Ovary (tissue), 7 donors: ENCODE measurements at regions not wholly inside any gene's neighbourhood (a gene's known extent, or its start where the extent isn't known, plus 50 kb on each side); places are given as distances from the start of the nearest gene placed in this dataset.

ENCODE experiments used
- DNase-seq, 5 donors: peaks; one replicate each; pipeline ENCODE4 v3.0.0-alpha.2; 2019 to 2020
- H3K27ac ChIP-seq, 2 donors: fragments of 200-600 bp; one replicate each; pipeline versions ENCODE4 v1.5.1 to v1.8.0; 2019 to 2022
- H3K27me3 ChIP-seq: fragments of 200-600 bp; one replicate; pipeline ENCODE4 v1.8.0; 2022
- H3K36me3 ChIP-seq: fragments of 200-600 bp; sonication (generic); one replicate; pipeline ENCODE4 v1.5.1; 2019
- H3K4me1 ChIP-seq: one replicate; pipeline ENCODE4 v1.8.1; 2013; ENCODE audit warnings: mild to moderate bottlenecking, moderate library complexity; ENCODE audit not compliant: insufficient read depth
- H3K4me3 ChIP-seq: fragments of 200-600 bp; sonication (generic); one replicate; pipeline ENCODE4 v1.5.1; 2017
- H3K9me3 ChIP-seq, 2 donors: fragments of 200-600 bp in 1 of 2; sonication (generic) in 1 of 2; one replicate each; pipeline versions ENCODE4 v1.5.1 to v1.8.1; 2013 to 2019; ENCODE audit warnings: mild to moderate bottlenecking in 1 of 2, moderate library complexity in 1 of 2
- CTCF ChIP-seq, 3 donors: fragments of 450-650 bp in 2 of 3; fragments of 200-600 bp in 1 of 3; IDR thresholded peaks; one replicate each; pipeline versions ENCODE4 v1.5.1 to v1.8.0; 2016 to 2022; ENCODE audit warnings: antibody characterized with exemption in 3 of 3, mild to moderate bottlenecking in 1 of 3
- EP300 ChIP-seq: sonication (generic); formaldehyde crosslinking; IDR thresholded peaks from one replicate; pipeline ENCODE4 v1.6.1; 2017; ENCODE audit warnings: antibody characterized with exemption
- POLR2A ChIP-seq: fragments of 450-650 bp; IDR thresholded peaks from one replicate; pipeline ENCODE4 v1.6.1; 2017; ENCODE audit warnings: antibody characterized with exemption, mild to moderate bottlenecking, moderate library complexity
- WGBS, 3 donors: extraction: QIAGEN DNeasy Blood & Tissue Kit in 1 of 3; methylation state at CpG; one replicate each; pipeline versions ENCODE4 v1.1.5 to v1.1.7; 2013 to 2017; 5-methylcytosine and 5-hydroxymethylcytosine counted together
- intact Hi-C, 4 donors: fragments of 100-400 bp; cut with DNase I; formaldehyde crosslinking; loops; one replicate each; pipeline versions ENCODE4 v1.11.0 to v1.15.1; 2022 to 2023
- donor health status: DM: no; HTN: no; CAD: no; lungs with moderate emphysema.
- donor health status: DM: no; HTN: no; CAD: no.
- donor health status: Bipolar disorder and iron deficiency.
- donor health status: DM: no; HTN: no; CAD: no.
- donor health status: DM: yes; HTN: yes; CAD: no.

- 44 to 51% (median 49%) methylated on average over 2 of the region's 2 CpGs for WGBS, 3 donors
Observed at GRCh38 chr4:81663368-81663767, 191.7 kb upstream of the RASGEF1B start.

DNA sequence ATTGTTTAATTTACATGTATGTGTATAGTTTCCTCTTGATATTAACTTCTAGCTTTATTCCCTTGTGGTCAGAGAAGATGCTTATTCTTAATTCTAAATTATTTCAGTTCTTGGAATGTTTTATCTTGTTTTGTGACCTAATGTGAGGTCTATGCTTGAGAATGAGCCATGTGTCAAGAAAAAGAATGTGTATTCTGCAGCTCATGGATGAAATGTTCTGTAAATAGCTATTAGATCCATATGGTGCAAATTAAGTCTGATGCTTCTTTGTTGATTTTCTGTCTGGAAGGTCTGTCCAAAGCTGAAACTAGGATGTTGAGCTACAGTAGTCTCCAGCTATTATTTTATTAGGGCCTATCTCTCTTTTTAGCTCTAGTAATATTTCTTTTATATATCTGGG, 187.3 kb upstream of the RASGEF1B start:
- no peak for TF ChIP-seq EP300
- no peak for TF ChIP-seq CTCF (IDR thresholded peaks at IDR 0.05)
- TF ChIP-seq POLR2A = no peak
- Histone ChIP-seq H3K4me1 (peaks cover 3% of the 10 kb centered on the region), H3K9me3 (no peaks in the 10 kb centered on the region), H3K4me3 (no peak overlapping the region), H3K27me3 (no peaks in the 10 kb centered on the region), H3K27ac (no peak overlapping the region), H3K36me3 (no peaks in the 10 kb centered on the region)
- intact Hi-C loops = no loop called here
- no peak for DNase-seq

More at GRCh38 chr4:81663368-81663767, 191.7 kb upstream of the RASGEF1B start:
- Histone ChIP-seq H3K36me3 (no peaks in the 10 kb centered on the region), H3K27me3 (no peaks in the 10 kb centered on the region), H3K9me3 (no peaks in the 10 kb centered on the region), H3K4me3 (no peak overlapping the region), H3K27ac (no peak overlapping the region), H3K4me1 (peaks cover 3% of the 10 kb centered on the region)
- DNase-seq = peak in 1 of 5 donors; percentile 45
- intact Hi-C loops = no loop called here
- TF ChIP-seq CTCF (IDR thresholded peaks at IDR 0.05) (no peak), EP300 (no peak), POLR2A (no peak)

DNA sequence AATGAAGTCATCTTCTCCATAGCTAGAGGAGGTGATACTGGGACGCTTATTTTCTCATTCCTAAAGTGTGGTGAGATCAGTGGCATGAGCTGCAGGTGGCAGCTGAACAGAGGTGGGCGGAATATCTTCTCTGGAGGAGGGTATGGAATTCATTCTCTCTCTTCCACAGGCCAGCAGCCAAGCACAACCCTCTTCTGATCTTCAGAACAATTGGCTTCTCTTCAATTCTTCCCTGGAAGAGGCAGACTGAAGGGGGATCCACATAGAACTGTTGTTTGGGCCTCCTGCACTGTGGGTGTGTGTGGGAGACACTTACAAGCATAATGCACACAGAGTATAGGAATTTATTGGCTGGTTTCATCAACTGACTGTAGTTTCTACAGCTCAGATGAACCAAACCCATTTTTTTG, 180.4 kb upstream of the RASGEF1B start:
- H3K36me3 ChIP-seq = no peaks in the 10 kb centered on the region
- TF ChIP-seq EP300 (no peak), POLR2A (no peak), CTCF (IDR thresholded peaks at IDR 0.05) (no peak)
- 54 to 65% (median 63%) methylated on average over 2 of the region's 2 CpGs for WGBS, 3 donors
- DNase-seq = no peak
- H3K27me3 ChIP-seq = no peaks in the 10 kb centered on the region
- H3K27ac ChIP-seq = no peak overlapping the region
- no peaks in the 10 kb centered on the region for H3K4me1 ChIP-seq
- H3K9me3 ChIP-seq = no peaks in the 10 kb centered on the region
- no peak overlapping the region for H3K4me3 ChIP-seq
- intact Hi-C loops = no loop called here

DNA sequence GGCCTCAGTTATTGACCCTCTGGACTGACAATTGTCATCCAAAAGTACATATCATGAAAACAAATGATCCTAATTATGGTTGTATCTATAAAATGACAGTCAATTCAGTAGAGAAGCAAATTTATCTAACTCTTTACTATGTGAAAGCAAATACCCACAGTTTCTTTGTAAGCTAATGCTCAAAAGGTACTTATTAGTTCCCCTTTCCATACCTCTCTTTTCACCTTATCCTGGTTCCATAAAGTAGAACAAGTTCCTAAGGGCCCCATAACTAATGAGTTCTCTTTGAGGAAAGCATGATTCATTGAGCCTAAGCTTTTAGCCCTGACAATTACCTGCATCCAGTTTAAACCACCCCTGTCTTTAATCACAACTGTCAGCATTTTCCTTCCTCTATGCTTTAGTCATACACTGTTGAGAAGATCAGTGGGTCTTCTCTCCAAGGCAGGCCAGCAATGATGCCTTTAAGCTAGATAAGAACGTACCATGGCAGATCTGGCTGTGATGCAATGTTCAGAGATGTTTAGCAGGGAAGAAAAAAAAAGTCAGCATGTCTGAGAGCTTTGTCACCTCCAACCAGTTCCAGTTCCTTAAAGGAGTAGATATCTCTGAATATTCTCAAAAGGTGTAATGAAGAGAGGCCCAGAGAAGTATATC, 179.7 kb upstream of the RASGEF1B start:
- no peaks in the 10 kb centered on the region for H3K4me1 ChIP-seq
- no peak overlapping the region for H3K4me3 ChIP-seq
- no peak for DNase-seq
- 46 to 77% (median 64%) methylated on average over 1 of the region's 1 CpG for WGBS, 3 donors
- H3K36me3 ChIP-seq = no peaks in the 10 kb centered on the region
- no peak for TF ChIP-seq CTCF (IDR thresholded peaks at IDR 0.05)
- intact Hi-C loops = no loop called here
- H3K27ac ChIP-seq = no peak overlapping the region
- no peaks in the 10 kb centered on the region for H3K27me3 ChIP-seq
- H3K9me3 ChIP-seq = no peaks in the 10 kb centered on the region
